Endothelial cell (in vitro differentiated cells): ENCODE measurements at regions not wholly inside any gene's neighbourhood (a gene's known extent, or its start where the extent isn't known, plus 50 kb on each side); places are given as distances from the start of the nearest gene placed in this dataset.

Source experiments
- DNase-seq: peaks from one replicate; pipeline ENCODE4 v3.0.0; 2021; ENCODE audit warnings: low spot score
- H3K27ac Mint-ChIP-seq: one replicate; pipeline ENCODE4 v1.8.0; 2021; ENCODE audit warnings: mixed read lengths, inconsistent platforms; ENCODE audit not compliant: unreplicated experiment
- H3K27me3 Mint-ChIP-seq: one replicate; pipeline ENCODE4 v1.8.0; 2021; ENCODE audit warnings: mild to moderate bottlenecking, moderate library complexity, mixed read lengths, inconsistent platforms; ENCODE audit not compliant: unreplicated experiment
- H3K36me3 Mint-ChIP-seq: one replicate; pipeline ENCODE4 v1.8.0; 2021; ENCODE audit warnings: mild to moderate bottlenecking, low read depth, mixed read lengths, inconsistent platforms; ENCODE audit not compliant: unreplicated experiment
- H3K4me1 Mint-ChIP-seq: one replicate; pipeline ENCODE4 v1.8.0; 2021; ENCODE audit warnings: mild to moderate bottlenecking, mixed read lengths, inconsistent platforms; ENCODE audit not compliant: unreplicated experiment
- H3K4me3 Mint-ChIP-seq: one replicate; pipeline ENCODE4 v1.8.0; 2021; ENCODE audit warnings: mild to moderate bottlenecking, mixed read lengths, inconsistent platforms; ENCODE audit not compliant: unreplicated experiment
- H3K9me3 Mint-ChIP-seq: one replicate; pipeline ENCODE4 v1.8.0; 2021; ENCODE audit warnings: mixed read lengths, inconsistent platforms; ENCODE audit not compliant: unreplicated experiment
- TF ChIP-seq, protein P1 (sequence below): fragments of 200-600 bp; sonication (generic); IDR thresholded peaks from one replicate; pipeline ENCODE4 v1.5.0; 2021; ENCODE audit warnings: antibody characterized with exemption; ENCODE audit not compliant: unreplicated experiment

DNA sequence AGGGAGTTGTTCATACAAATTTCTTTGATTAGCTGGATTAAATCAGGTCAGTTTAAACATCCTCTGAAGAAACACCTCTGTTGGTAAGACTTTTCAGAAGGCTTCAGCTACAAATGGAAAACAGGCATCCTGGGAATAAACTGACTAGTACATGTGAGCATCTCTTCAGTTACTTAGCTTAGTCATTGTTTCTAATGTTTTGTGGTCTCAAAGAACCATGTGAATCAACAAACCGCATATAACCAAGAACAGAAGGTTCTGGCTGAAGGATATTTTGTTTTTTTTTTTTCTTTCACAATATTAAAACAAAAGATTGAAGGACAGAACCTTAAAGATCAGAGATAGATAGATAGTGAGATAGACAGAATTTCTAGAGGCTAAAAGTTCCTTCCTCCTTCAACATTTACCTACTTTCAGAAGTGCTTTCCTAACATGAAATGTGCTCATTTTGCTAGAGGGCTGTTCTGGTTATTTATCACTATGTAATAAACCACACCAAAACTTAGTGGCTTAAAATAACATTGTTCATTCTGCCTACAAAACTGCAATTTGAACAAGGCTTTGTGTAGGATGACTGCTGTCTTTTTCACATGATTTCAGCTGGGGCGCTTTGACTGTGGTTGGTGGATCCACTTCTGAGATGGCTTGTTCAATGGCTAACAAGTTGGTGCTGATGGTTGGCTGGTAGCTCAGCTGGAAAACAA lies 119.8 kb upstream of the PTGFR start:
- H3K4me3 Mint-ChIP-seq = no peak overlapping the region
- no peak overlapping the region for H3K27ac Mint-ChIP-seq
- no peaks in the 10 kb centered on the region for H3K9me3 Mint-ChIP-seq
- TF ChIP-seq, protein P1, sequence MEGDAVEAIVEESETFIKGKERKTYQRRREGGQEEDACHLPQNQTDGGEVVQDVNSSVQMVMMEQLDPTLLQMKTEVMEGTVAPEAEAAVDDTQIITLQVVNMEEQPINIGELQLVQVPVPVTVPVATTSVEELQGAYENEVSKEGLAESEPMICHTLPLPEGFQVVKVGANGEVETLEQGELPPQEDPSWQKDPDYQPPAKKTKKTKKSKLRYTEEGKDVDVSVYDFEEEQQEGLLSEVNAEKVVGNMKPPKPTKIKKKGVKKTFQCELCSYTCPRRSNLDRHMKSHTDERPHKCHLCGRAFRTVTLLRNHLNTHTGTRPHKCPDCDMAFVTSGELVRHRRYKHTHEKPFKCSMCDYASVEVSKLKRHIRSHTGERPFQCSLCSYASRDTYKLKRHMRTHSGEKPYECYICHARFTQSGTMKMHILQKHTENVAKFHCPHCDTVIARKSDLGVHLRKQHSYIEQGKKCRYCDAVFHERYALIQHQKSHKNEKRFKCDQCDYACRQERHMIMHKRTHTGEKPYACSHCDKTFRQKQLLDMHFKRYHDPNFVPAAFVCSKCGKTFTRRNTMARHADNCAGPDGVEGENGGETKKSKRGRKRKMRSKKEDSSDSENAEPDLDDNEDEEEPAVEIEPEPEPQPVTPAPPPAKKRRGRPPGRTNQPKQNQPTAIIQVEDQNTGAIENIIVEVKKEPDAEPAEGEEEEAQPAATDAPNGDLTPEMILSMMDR = no peak
- H3K36me3 Mint-ChIP-seq = no peaks in the 10 kb centered on the region
- no peaks in the 10 kb centered on the region for H3K4me1 Mint-ChIP-seq
- H3K27me3 Mint-ChIP-seq = no peaks in the 10 kb centered on the region
- DNase-seq = no peak

- no peak overlapping the region for H3K4me3 Mint-ChIP-seq
- no peak overlapping the region for H3K27ac Mint-ChIP-seq
- H3K36me3 Mint-ChIP-seq = no peaks in the 10 kb centered on the region
- no peak for DNase-seq
- TF ChIP-seq, protein P1 = no peak
- no peaks in the 10 kb centered on the region for H3K27me3 Mint-ChIP-seq
- H3K9me3 Mint-ChIP-seq = no peaks in the 10 kb centered on the region
- H3K4me1 Mint-ChIP-seq = no peaks in the 10 kb centered on the region
Measured at GRCh38 chr1:78373676-78374075, 117.1 kb upstream of the PTGFR start.

DNA sequence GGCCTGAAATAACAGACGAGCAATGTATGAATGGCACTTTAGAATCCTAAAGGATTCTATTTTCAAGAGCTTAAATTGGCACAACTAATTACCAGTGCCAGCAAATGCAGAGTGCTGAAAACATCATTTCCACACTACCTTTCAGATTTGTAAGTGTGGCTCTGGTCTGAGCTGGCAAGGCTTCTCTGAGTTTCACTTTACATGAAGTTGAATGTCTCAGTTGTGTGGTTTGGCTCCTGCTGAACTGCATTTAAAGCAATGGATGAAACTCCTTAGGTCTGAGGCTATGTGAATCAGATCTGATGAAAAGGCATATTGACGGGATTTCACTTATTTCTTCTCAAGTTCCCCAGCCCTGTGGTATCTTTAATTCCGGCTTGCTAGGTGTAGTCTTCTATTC lies 114.8 kb upstream of the PTGFR start:
- no peak for DNase-seq
- H3K27ac Mint-ChIP-seq = no peak overlapping the region

GRCh38 chr1:78377356-78377928 lies 113.3 kb upstream of the PTGFR start:
- no peak for DNase-seq
- Mint-ChIP-seq H3K4me1 (peaks cover 5% of the 10 kb centered on the region), H3K9me3 (no peaks in the 10 kb centered on the region), H3K27ac (no peak overlapping the region), H3K4me3 (no peak overlapping the region), H3K27me3 (no peaks in the 10 kb centered on the region), H3K36me3 (no peaks in the 10 kb centered on the region)
- TF ChIP-seq, protein P1 = no peak

More for the DNA sequence above, 114.8 kb upstream of the PTGFR start:
- H3K4me3 Mint-ChIP-seq = no peak overlapping the region
- TF ChIP-seq, protein P1 = no peak
- H3K4me1 Mint-ChIP-seq = peaks cover 4% of the 10 kb centered on the region
- no peaks in the 10 kb centered on the region for H3K9me3 Mint-ChIP-seq
- H3K36me3 Mint-ChIP-seq = no peaks in the 10 kb centered on the region
- no peaks in the 10 kb centered on the region for H3K27me3 Mint-ChIP-seq

DNA sequence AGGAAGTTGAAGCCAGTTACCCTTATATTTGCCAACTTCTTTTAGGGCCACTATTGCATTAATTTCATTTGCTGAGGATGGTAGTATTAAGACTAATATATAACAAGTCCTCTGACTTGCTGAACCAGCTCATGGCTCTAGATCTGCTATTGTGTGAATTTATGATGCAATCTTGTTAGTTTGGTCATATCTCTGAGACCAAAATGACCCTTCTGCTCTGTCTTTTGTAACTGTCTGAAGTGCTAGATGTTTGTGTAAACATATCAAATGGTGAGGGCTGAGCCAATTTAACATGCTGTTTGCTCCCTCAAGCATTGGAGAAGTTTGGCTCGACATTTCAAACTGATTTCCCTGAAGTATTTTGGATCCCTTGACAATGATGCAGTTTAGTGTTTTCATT lies 106.9 kb upstream of the PTGFR start:
- H3K36me3 Mint-ChIP-seq = no peaks in the 10 kb centered on the region
- H3K9me3 Mint-ChIP-seq = no peaks in the 10 kb centered on the region
- no peak for DNase-seq
- H3K4me3 Mint-ChIP-seq = no peak overlapping the region
- no peak overlapping the region for H3K27ac Mint-ChIP-seq
- TF ChIP-seq, protein P1 = no peak
- no peaks in the 10 kb centered on the region for H3K27me3 Mint-ChIP-seq
- peaks cover 8% of the 10 kb centered on the region for H3K4me1 Mint-ChIP-seq
